ENCODE measurements at regions not wholly inside any gene's neighbourhood (a gene's known extent, or its start where the extent isn't known, plus 50 kb on each side); places are given as distances from the start of the nearest gene placed in this dataset.

- H3K36me3 ChIP-seq (ENCODE audit: low read depth), result no peaks in the 10 kb centered on the region
- intact Hi-C loops (cut with micrococcal nuclease; ENCODE audit: unreplicated experiment), result no loop called here
- BruUV-seq (replicated peaks), result no TSS peak
- H4K20me1 ChIP-seq (ENCODE audit: insufficient read depth), result no peaks in the 10 kb centered on the region
- H3K4me2 ChIP-seq, result no peak overlapping the region
- no peaks in the 10 kb centered on the region for H3K9me2 ChIP-seq (ENCODE audit: insufficient read depth)
- no peak overlapping the region for H3K4me3 ChIP-seq
- POLR2A ChIA-PET (ENCODE audit: unreplicated experiment), result no interaction called here
- no peaks in the 10 kb centered on the region for H3K27me3 ChIP-seq (ENCODE audit: insufficient read depth, low read depth)
- no peaks in the 10 kb centered on the region for H3F3A ChIP-seq (ENCODE audit: insufficient read depth, low read depth)
- CTCF ChIA-PET, result no interaction called here
- no peaks in the 10 kb centered on the region for H3K9me3 ChIP-seq (ENCODE audit: insufficient read depth, low read depth)
- no peak overlapping the region for H2AFZ ChIP-seq
- no peaks in the 10 kb centered on the region for H3K79me2 ChIP-seq (ENCODE audit: low read depth)
- TF ChIP-seq EZH2 (IDR thresholded peaks at IDR 0.05; ENCODE audit: low read depth) (no peak), CTCF (conservative IDR thresholded peaks at IDR 0.05) (no peak)
- no peaks in the 10 kb centered on the region for H3K4me1 ChIP-seq (replicated peaks; ENCODE audit: insufficient read depth)
- DNase-seq, result no peak
- no peak overlapping the region for H3K27ac ChIP-seq
Measured at GRCh38 chrX:139086246-139086645, 374.7 kb upstream of the FGF13 start.

- TF ChIP-seq CTCF (conservative IDR thresholded peaks at IDR 0.05) (no peak), EZH2 (IDR thresholded peaks at IDR 0.05; ENCODE audit: low read depth) (no peak)
- H3K4me2 ChIP-seq, result no peak overlapping the region
- H3K4me3 ChIP-seq, result no peak overlapping the region
- H4K20me1 ChIP-seq (ENCODE audit: insufficient read depth), result no peaks in the 10 kb centered on the region
- BruUV-seq (replicated peaks), result no TSS peak
- DNase-seq, result no peak
- no peaks in the 10 kb centered on the region for H3K9me2 ChIP-seq (ENCODE audit: insufficient read depth)
- H3K27ac ChIP-seq, result no peak overlapping the region
- no peak overlapping the region for H2AFZ ChIP-seq
- H3K9me3 ChIP-seq (ENCODE audit: insufficient read depth, low read depth), result no peaks in the 10 kb centered on the region; the same call in 1 of the 2 replicates
- H3F3A ChIP-seq (ENCODE audit: insufficient read depth, low read depth), result no peaks in the 10 kb centered on the region
- H3K27me3 ChIP-seq (ENCODE audit: insufficient read depth, low read depth), result no peaks in the 10 kb centered on the region
- intact Hi-C loops (cut with micrococcal nuclease; ENCODE audit: unreplicated experiment), result no loop called here
- H3K36me3 ChIP-seq (ENCODE audit: low read depth), result no peaks in the 10 kb centered on the region
- ChIA-PET CTCF (no interaction called here), POLR2A (ENCODE audit: unreplicated experiment) (no interaction called here)
- no peaks in the 10 kb centered on the region for H3K4me1 ChIP-seq (replicated peaks; ENCODE audit: insufficient read depth)
- H3K79me2 ChIP-seq (ENCODE audit: low read depth), result no peaks in the 10 kb centered on the region
Measured at GRCh38 chrX:139085404-139085803, 373.9 kb upstream of the FGF13 start.

- Histone ChIP-seq H3K27me3 (ENCODE audit: insufficient read depth, low read depth) (no peaks in the 10 kb centered on the region), H3K27ac (no peak overlapping the region), H3K9me3 (ENCODE audit: insufficient read depth, low read depth) (no peaks in the 10 kb centered on the region; the same call in 1 of the 2 replicates), H3K4me3 (no peak overlapping the region), H3K9me2 (ENCODE audit: insufficient read depth) (no peaks in the 10 kb centered on the region), H3F3A (ENCODE audit: insufficient read depth, low read depth) (peaks cover 4% of the 10 kb centered on the region), H2AFZ (no peak overlapping the region), H3K4me1 (replicated peaks; ENCODE audit: insufficient read depth) (peaks cover 9% of the 10 kb centered on the region), H4K20me1 (ENCODE audit: insufficient read depth) (no peaks in the 10 kb centered on the region), H3K36me3 (ENCODE audit: low read depth) (no peaks in the 10 kb centered on the region), H3K4me2 (no peak overlapping the region), H3K79me2 (ENCODE audit: low read depth) (no peaks in the 10 kb centered on the region)
- no peak for DNase-seq
- ChIA-PET POLR2A (ENCODE audit: unreplicated experiment) (no interaction called here), CTCF (no interaction called here)
- no peak for TF ChIP-seq EZH2 (IDR thresholded peaks at IDR 0.05; ENCODE audit: low read depth)
- TF ChIP-seq CTCF (conservative IDR thresholded peaks at IDR 0.05), result no peak
- no TSS peak for BruUV-seq (replicated peaks)
- intact Hi-C loops (cut with micrococcal nuclease; ENCODE audit: unreplicated experiment), result no loop called here
Measured at GRCh38 chrX:139083191-139083590, 371.7 kb upstream of the FGF13 start.
